ENCODE measurements at regions not wholly inside any gene's neighbourhood (a gene's known extent, or its start where the extent isn't known, plus 50 kb on each side); places are given as distances from the start of the nearest gene placed in this dataset.

- TF ChIP-seq CTCF (IDR thresholded peaks at IDR 0.05 in 4 of 5, conservative IDR thresholded peaks at IDR 0.05 in 1 of 5) (no peak), POLR2A (IDR thresholded peaks at IDR 0.05) (no peak)
These were observed 189.0 kb upstream of the ASCC3 start for GRCh38 chr6:101070044-101070608.

All from gastrocnemius medialis (tissue), 4 donors.